ENCODE measurements at regions not wholly inside any gene's neighbourhood (a gene's known extent, or its start where the extent isn't known, plus 50 kb on each side); places are given as distances from the start of the nearest gene placed in this dataset.
A peak's percentile ranks its signal among the peaks of the same experiment; 100 is the strongest.

GRCh38 chr3:21942328-21942727 is 191.3 kb upstream of the ZNF385D start:
- ATAC-seq (peak; percentile 99), DNase-seq (peak; percentile 96)
- no peak overlapping the region for H3K4me3 ChIP-seq (ENCODE audit: low read length)
- no peaks in the 10 kb centered on the region for H3K27me3 ChIP-seq (ENCODE audit: low read length)
- BruUV-seq (replicated peaks): no TSS peak
- TF ChIP-seq EZH2phosphoT487 (IDR thresholded peaks at IDR 0.05; ENCODE audit: borderline replicate concordance, low read length) (no peak), EZH2 (IDR thresholded peaks at IDR 0.05; ENCODE audit: low read length, unreplicated experiment) (no peak), CTCF (conservative IDR thresholded peaks at IDR 0.05; ENCODE audit: low read depth, low read length) (no peak)
- CTCF ChIA-PET: no interaction called here
- no peaks in the 10 kb centered on the region for H3K79me2 ChIP-seq (ENCODE audit: low read length)
- H3K4me1 ChIP-seq (ENCODE audit: insufficient read depth, low read length): peaks cover 7% of the 10 kb centered on the region
- H3K9ac ChIP-seq (ENCODE audit: low read length): no peak overlapping the region
- no peaks in the 10 kb centered on the region; the same call in 1 of the 2 replicates for H3K9me2 ChIP-seq (replicated peaks; ENCODE audit: low read length)
- no peaks in the 10 kb centered on the region for H4K20me1 ChIP-seq (ENCODE audit: low read length)
- peak overlapping the region; percentile 41 for H3K27ac ChIP-seq (ENCODE audit: low read length)
- POLR2A ChIA-PET (ENCODE audit: unreplicated experiment): interaction anchor here (0.6 kb wide), 1 partner anchor 49 kb away, joined by 3 read pairs; no protein-coding TSS in a partner anchor
- intact Hi-C loops (cut with micrococcal nuclease): loop anchor here (10.0 kb wide), 1 partner anchor 142 kb away; no protein-coding TSS in a partner anchor
- no peak overlapping the region; the same call in 1 of the 2 replicates for H2AFZ ChIP-seq (ENCODE audit: low read length)
- H3K4me2 ChIP-seq (ENCODE audit: low read length): peak overlapping the region; percentile 44
- H3F3A ChIP-seq (ENCODE audit: low read length, unreplicated experiment): no peaks in the 10 kb centered on the region
- no peaks in the 10 kb centered on the region for H3K9me3 ChIP-seq (ENCODE audit: low read length)
- H3K36me3 ChIP-seq (ENCODE audit: low read depth, low read length): no peaks in the 10 kb centered on the region

DNA sequence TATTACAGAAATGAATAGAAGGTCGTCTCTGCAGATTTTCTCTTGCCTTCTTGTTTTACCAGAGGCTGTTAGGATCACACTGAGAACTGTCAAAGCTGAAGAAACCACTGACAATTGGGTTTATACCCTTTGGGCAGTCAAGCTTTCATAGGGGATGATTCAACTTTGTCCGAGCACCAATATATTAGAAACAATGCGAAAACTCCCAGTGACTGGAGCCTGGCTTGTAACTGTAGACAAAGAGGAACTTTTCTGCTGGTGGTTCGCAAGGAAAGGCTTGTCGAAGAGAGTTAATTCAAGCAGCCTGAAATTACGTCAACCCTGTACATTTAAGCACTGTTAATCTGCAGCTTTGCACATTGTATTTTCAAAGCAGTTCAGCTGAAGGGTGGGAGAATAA is 193.2 kb upstream of the ZNF385D start:
- no peak for TF ChIP-seq EZH2 (IDR thresholded peaks at IDR 0.05; ENCODE audit: low read length, unreplicated experiment)
- no peak for TF ChIP-seq CTCF (conservative IDR thresholded peaks at IDR 0.05; ENCODE audit: low read depth, low read length)
- no peak for TF ChIP-seq EZH2phosphoT487 (IDR thresholded peaks at IDR 0.05; ENCODE audit: borderline replicate concordance, low read length)
- H3K9me3 ChIP-seq (ENCODE audit: low read length): no peaks in the 10 kb centered on the region
- no peaks in the 10 kb centered on the region for H3K27me3 ChIP-seq (ENCODE audit: low read length)
- no peaks in the 10 kb centered on the region for H3K79me2 ChIP-seq (ENCODE audit: low read length)
- H3K9ac ChIP-seq (ENCODE audit: low read length): no peak overlapping the region
- peaks cover 7% of the 10 kb centered on the region for H3K4me1 ChIP-seq (ENCODE audit: insufficient read depth, low read length)
- ChIA-PET CTCF (no interaction called here), POLR2A (ENCODE audit: unreplicated experiment) (no interaction called here)
- H3K36me3 ChIP-seq (ENCODE audit: low read depth, low read length): no peaks in the 10 kb centered on the region
- H2AFZ ChIP-seq (ENCODE audit: low read length): no peak overlapping the region
- no peak overlapping the region for H3K27ac ChIP-seq (ENCODE audit: low read length)
- intact Hi-C loops (cut with micrococcal nuclease): loop anchor here (10.0 kb wide), 1 partner anchor 141 kb away; no protein-coding TSS in a partner anchor
- H3K4me2 ChIP-seq (ENCODE audit: low read length): no peak overlapping the region
- no peaks in the 10 kb centered on the region for H4K20me1 ChIP-seq (ENCODE audit: low read length)
- H3K4me3 ChIP-seq (ENCODE audit: low read length): no peak overlapping the region
- ATAC-seq (no peak), DNase-seq (no peak)
- H3K9me2 ChIP-seq (replicated peaks; ENCODE audit: low read length): no peaks in the 10 kb centered on the region; the same call in 1 of the 2 replicates
- H3F3A ChIP-seq (ENCODE audit: low read length, unreplicated experiment): no peaks in the 10 kb centered on the region
- BruUV-seq (replicated peaks): no TSS peak

DNA sequence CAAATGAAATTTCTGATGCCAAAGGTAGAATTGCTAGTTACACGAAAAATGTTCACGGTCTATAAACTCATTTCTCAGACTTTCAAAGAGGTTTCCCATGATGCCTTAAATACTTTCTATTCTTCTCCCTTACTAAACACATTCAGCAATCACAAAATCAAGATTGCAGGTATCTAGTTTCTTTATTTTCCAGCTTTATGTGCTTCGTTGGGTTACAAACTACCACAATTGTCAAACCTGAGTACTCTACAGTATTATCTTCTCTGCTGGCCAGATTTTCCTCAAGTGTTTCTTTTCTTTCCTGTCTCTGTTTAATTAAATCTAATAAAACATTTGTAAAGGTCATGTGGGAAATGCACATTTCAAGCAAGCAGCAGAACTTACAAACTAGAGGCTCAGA is 201.8 kb upstream of the ZNF385D start:
- peaks cover 11% of the 10 kb centered on the region; the same call in 1 of the 2 replicates for H3K4me1 ChIP-seq (ENCODE audit: insufficient read depth, low read length)
- H3F3A ChIP-seq (ENCODE audit: low read length, unreplicated experiment): no peaks in the 10 kb centered on the region
- DNase-seq (no peak), ATAC-seq (peak; percentile 31; the same call in 1 of the 2 replicates)
- no peak for TF ChIP-seq CTCF (conservative IDR thresholded peaks at IDR 0.05; ENCODE audit: low read depth, low read length)
- TF ChIP-seq EZH2 (IDR thresholded peaks at IDR 0.05; ENCODE audit: low read length, unreplicated experiment): no peak
- TF ChIP-seq EZH2phosphoT487 (IDR thresholded peaks at IDR 0.05; ENCODE audit: borderline replicate concordance, low read length): no peak
- H3K9ac ChIP-seq (ENCODE audit: low read length): no peak overlapping the region
- H3K4me3 ChIP-seq (ENCODE audit: low read length): no peak overlapping the region
- no peaks in the 10 kb centered on the region for H3K27me3 ChIP-seq (ENCODE audit: low read length)
- no peak overlapping the region for H2AFZ ChIP-seq (ENCODE audit: low read length)
- ChIA-PET CTCF (no interaction called here), POLR2A (ENCODE audit: unreplicated experiment) (no interaction called here)
- H3K9me3 ChIP-seq (ENCODE audit: low read length): no peaks in the 10 kb centered on the region
- no peaks in the 10 kb centered on the region for H3K79me2 ChIP-seq (ENCODE audit: low read length)
- 0 out of 2 replicates have a peak, but pooled peaks cover 6% of the 10 kb centered on the region for H3K9me2 ChIP-seq (replicated peaks; ENCODE audit: low read length)
- no TSS peak for BruUV-seq (replicated peaks)
- no peak overlapping the region for H3K27ac ChIP-seq (ENCODE audit: low read length)
- no peaks in the 10 kb centered on the region for H4K20me1 ChIP-seq (ENCODE audit: low read length)
- 0 out of 2 replicates have a peak overlapping the region, but pooled peaks have one; percentile 3 for H3K4me2 ChIP-seq (ENCODE audit: low read length)
- no peaks in the 10 kb centered on the region for H3K36me3 ChIP-seq (ENCODE audit: low read depth, low read length)
- intact Hi-C loops (cut with micrococcal nuclease): no loop called here
